IMR-90 (cell line): ENCODE measurements at regions not wholly inside any gene's neighbourhood (a gene's known extent, or its start where the extent isn't known, plus 50 kb on each side); places are given as distances from the start of the nearest gene placed in this dataset.

Experiments used
- ATAC-seq: fragments of 200-7000 bp; cut with Tn5 transposase; 2 replicates; pipeline ENCODE4 v1.9.1; 2020; ENCODE audit warnings: low read depth, mild to moderate bottlenecking, moderate library complexity
- BruUV-seq: library from RNA; stranded (reverse); fragments of 400-500 nt; replicated peaks from 2 replicates; lab custom pipeline; 2021; lab: Mats Ljungman, UMichigan
- CTCF ChIA-PET: fragments of 300-600 bp; formaldehyde crosslinking; extraction: SDS; loops from one replicate; lab custom pipeline; 2021; ENCODE audit warnings: antibody characterized with exemption; lab: Yijun Ruan, JAX
- POLR2A ChIA-PET: fragments of 300-600 bp; sonication (Branson Sonifier 250); formaldehyde crosslinking; loops from one replicate; lab custom pipeline; 2022; ENCODE audit warnings: antibody characterized with exemption; ENCODE audit not compliant: unreplicated experiment; lab: Charles Lee
- DNase-seq: peaks from one replicate; pipeline ENCODE4 v3.0.0; 2013
- H2AFZ ChIP-seq: replicated peaks from 2 replicates; pipeline ENCODE3; 2013; ENCODE audit warnings: low read length, mild to moderate bottlenecking; ENCODE audit not compliant: poor library complexity
- H2AK5ac ChIP-seq: 2 replicates; pipeline ENCODE4 v1.6.1; 2013; ENCODE audit warnings: low read depth, low read length, inconsistent platforms
- H2AK9ac ChIP-seq: replicated peaks from 2 replicates; pipeline ENCODE3; 2013; ENCODE audit warnings: mild to moderate bottlenecking, low read depth, low read length, moderate library complexity; ENCODE audit not compliant: poor library complexity
- H2BK120ac ChIP-seq: 2 replicates; pipeline ENCODE4 v1.6.1; 2013; ENCODE audit warnings: low read depth, low read length, inconsistent platforms
- H2BK15ac ChIP-seq: 3 replicates; pipeline ENCODE4 v1.6.1; 2013; ENCODE audit warnings: low read depth, low read length, inconsistent platforms
- H2BK20ac ChIP-seq: 2 replicates; pipeline ENCODE4 v1.6.1; 2013; ENCODE audit warnings: low read depth, mild to moderate bottlenecking, inconsistent platforms, low read length, moderate library complexity
- H2BK5ac ChIP-seq: 2 replicates; pipeline ENCODE4 v1.6.1; 2013; ENCODE audit warnings: mild to moderate bottlenecking, low read depth, low read length, inconsistent platforms; ENCODE audit not compliant: poor library complexity, severe bottlenecking
- H3K14ac ChIP-seq: replicated peaks from 2 replicates; pipeline ENCODE4 v1.6.1; 2013; ENCODE audit warnings: low read depth, low read length, inconsistent platforms
- H3K18ac ChIP-seq: 2 replicates; pipeline ENCODE4 v1.6.1; 2013; ENCODE audit warnings: low read depth, low read length, control low read depth
- H3K23ac ChIP-seq: 2 replicates; pipeline ENCODE4 v1.6.1; 2013; ENCODE audit warnings: low read depth, low read length, inconsistent platforms
- H3K27ac ChIP-seq: 2 replicates; pipeline ENCODE4 v1.5.1; 2013; ENCODE audit warnings: mild to moderate bottlenecking, control low read depth, low read length; ENCODE audit not compliant: insufficient read depth
- H3K27me3 ChIP-seq: 2 replicates; pipeline ENCODE4 v1.6.1; 2013; ENCODE audit warnings: low read length; ENCODE audit not compliant: control insufficient read depth, insufficient read depth
- H3K36me3 ChIP-seq: 2 replicates; pipeline ENCODE4 v1.6.1; 2013; ENCODE audit warnings: low read length, mixed read lengths; ENCODE audit not compliant: control insufficient read depth, insufficient read depth
- H3K4ac ChIP-seq: 2 replicates; pipeline ENCODE4 v1.6.1; 2013; ENCODE audit warnings: low read depth, low read length, inconsistent platforms
- H3K4me1 ChIP-seq: 2 replicates; pipeline ENCODE4 v1.6.1; 2013; ENCODE audit warnings: low read length, mixed read lengths; ENCODE audit not compliant: control insufficient read depth, insufficient read depth
- H3K4me2 ChIP-seq: 2 replicates; pipeline ENCODE4 v1.6.1; 2013; ENCODE audit warnings: low read depth, mild to moderate bottlenecking, control low read depth, low read length, moderate library complexity
- H3K4me3 ChIP-seq: 2 replicates; pipeline ENCODE4 v1.5.1; 2013; ENCODE audit warnings: low read depth, mild to moderate bottlenecking, control low read depth, low read length, moderate library complexity; ENCODE audit not compliant: insufficient read depth
- H3K56ac ChIP-seq: 2 replicates; pipeline ENCODE4 v1.6.1; 2013; ENCODE audit warnings: low read length, inconsistent platforms; ENCODE audit not compliant: insufficient read depth; ENCODE audit errors: extremely low read depth
- H3K79me1 ChIP-seq, 2 experiments: 2 replicates each; pipeline ENCODE4 v1.6.1; 2013; ENCODE audit warnings: low read length in 2 of 2, inconsistent platforms in 1 of 2, low read depth in 1 of 2
- H3K9ac ChIP-seq: 2 replicates; pipeline ENCODE4 v1.6.1; 2013; ENCODE audit warnings: low read depth, low read length, control low read depth
- H3K9me1 ChIP-seq: 2 replicates; pipeline ENCODE4 v1.6.1; 2013; ENCODE audit warnings: low read length, inconsistent platforms; ENCODE audit not compliant: insufficient read depth
- H3K9me3 ChIP-seq: 2 replicates; pipeline ENCODE4 v1.6.1; 2013; ENCODE audit warnings: low read length; ENCODE audit not compliant: control insufficient read depth, insufficient read depth
- H4K20me1 ChIP-seq: 2 replicates; pipeline ENCODE4 v1.6.1; 2013; ENCODE audit warnings: low read length, inconsistent platforms; ENCODE audit not compliant: insufficient read depth
- H4K5ac ChIP-seq: 2 replicates; pipeline ENCODE4 v1.6.1; 2013; ENCODE audit warnings: mild to moderate bottlenecking, low read depth, low read length, control low read depth
- H4K8ac ChIP-seq, 2 experiments: 2 replicates each; pipeline ENCODE4 v1.6.1; 2013; ENCODE audit warnings: low read depth in 2 of 2, low read length in 2 of 2, control low read depth in 1 of 2, inconsistent platforms in 1 of 2
- H4K91ac ChIP-seq: 2 replicates; pipeline ENCODE4 v1.6.1; 2013; ENCODE audit warnings: low read depth, low read length, inconsistent platforms; ENCODE audit not compliant: insufficient read depth
- CEBPB ChIP-seq: IDR thresholded peaks from 2 replicates; pipeline ENCODE4 v1.6.1; 2012; ENCODE audit warnings: low read depth, low read length, improper control_type of control experiment
- ELK1 ChIP-seq: fragments of 150-350 bp; IDR thresholded peaks from 2 replicates; pipeline ENCODE4 v1.6.1; 2016; ENCODE audit warnings: low read depth, mild to moderate bottlenecking, low read length, moderate library complexity, borderline replicate concordance
- MAZ ChIP-seq: IDR thresholded peaks from 2 replicates; pipeline ENCODE4 v1.6.1; 2012; ENCODE audit warnings: low read depth, mild to moderate bottlenecking, low read length, improper control_type of control experiment, moderate library complexity, borderline replicate concordance
- MXI1 ChIP-seq: IDR thresholded peaks from 2 replicates; pipeline ENCODE4 v1.6.1; 2012; ENCODE audit warnings: low read depth, mild to moderate bottlenecking, low read length, moderate library complexity, borderline replicate concordance
- NFE2L2 ChIP-seq: fragments of 150-350 bp; IDR thresholded peaks from 2 replicates; pipeline ENCODE4 v1.6.1; 2016; ENCODE audit warnings: low read depth, mild to moderate bottlenecking, low read length
- POLR2A ChIP-seq: IDR thresholded peaks from 2 replicates; pipeline ENCODE4 v1.6.1; 2012; ENCODE audit warnings: mild to moderate bottlenecking, low read depth, low read length
- RCOR1 ChIP-seq: IDR thresholded peaks from 2 replicates; pipeline ENCODE4 v1.6.1; 2012; ENCODE audit warnings: mild to moderate bottlenecking, low read length, improper control_type of control experiment; ENCODE audit not compliant: insufficient replicate concordance
- RFX5 ChIP-seq: IDR thresholded peaks from 2 replicates; pipeline ENCODE4 v1.8.0; 2012; ENCODE audit warnings: low read depth, mild to moderate bottlenecking, low read length, moderate library complexity
- WGBS, 2 experiments: methylation state at CpG; one replicate each; pipeline versions ENCODE4 v1.1.5 to v1.1.7; 2013; ENCODE audit warnings: missing lambda C conversion rate in 2 of 2; ENCODE audit not compliant: insufficient read length in 1 of 2; ENCODE audit errors: extremely low coverage in 2 of 2; 5-methylcytosine and 5-hydroxymethylcytosine counted together
- dilution Hi-C: fragments of 300-500 bp; cut with HindIII; formaldehyde crosslinking; loops from one replicate; pipeline ENCODE4 v1.14.3; 2018; ENCODE audit warnings: low sequenced_read_pairs; ENCODE audit not compliant: unreplicated experiment
- in situ Hi-C: fragments of 300-500 bp; cut with MboI; formaldehyde crosslinking; loops from 3 replicates; pipeline ENCODE4 v1.14.3; 2019; ENCODE audit warnings: low sequenced_read_pairs, inconsistent platforms, mixed read lengths
- intact Hi-C: fragments of 100-400 bp; cut with micrococcal nuclease; formaldehyde crosslinking; loops from 2 replicates; pipeline ENCODE4 v1.10.0; 2022

GRCh38 chr4:30002341-30002740 lies 717.8 kb upstream of the PCDH7 start:
- Histone ChIP-seq H3K9me3 (no peaks in the 10 kb centered on the region; the same call in 1 of the 2 replicates), H4K20me1 (no peaks in the 10 kb centered on the region), H3K18ac (no peak overlapping the region), H3K27me3 (no peaks in the 10 kb centered on the region), H4K5ac (no peak overlapping the region), H3K4me1 (no peaks in the 10 kb centered on the region), H2AFZ (no peak overlapping the region), H3K27ac (no peak overlapping the region), H2AK9ac (no peak overlapping the region), H2AK5ac (no peak overlapping the region), H3K9ac (no peak overlapping the region), H2BK15ac (no peak overlapping the region), H3K4ac (no peak overlapping the region), H4K91ac (no peak overlapping the region), H3K4me2 (no peak overlapping the region), H3K23ac (no peak overlapping the region), H3K56ac (no peak overlapping the region), H2BK120ac (no peak overlapping the region), H4K8ac (no peak overlapping the region), H3K36me3 (no peaks in the 10 kb centered on the region), H2BK20ac (no peak overlapping the region), H3K9me1 (no peaks in the 10 kb centered on the region), H3K14ac (no peak overlapping the region), H3K79me1 (no peaks in the 10 kb centered on the region), H2BK5ac (no peak overlapping the region), H3K4me3 (no peak overlapping the region)
- WGBS, 2 experiments = no CpG with 5 or more reads among the region's 3 CpGs
- ChIA-PET CTCF (no interaction called here), POLR2A (no interaction called here)
- ATAC-seq = no peak
- BruUV-seq = no TSS peak
- intact Hi-C loops (no loop called here), dilution Hi-C loops (no loop called here), in situ Hi-C loops (no loop called here)
- TF ChIP-seq NFE2L2 = no peak
- no peak for TF ChIP-seq ELK1
- no peak for TF ChIP-seq MAZ
- no peak for TF ChIP-seq RCOR1
- no peak for TF ChIP-seq POLR2A
- TF ChIP-seq RFX5 = no peak
- no peak for TF ChIP-seq CEBPB
- TF ChIP-seq MXI1 = no peak
- DNase-seq = no peak
